ENCODE measurements at regions not wholly inside any gene's neighbourhood (a gene's known extent, or its start where the extent isn't known, plus 50 kb on each side); places are given as distances from the start of the nearest gene placed in this dataset.

DNA sequence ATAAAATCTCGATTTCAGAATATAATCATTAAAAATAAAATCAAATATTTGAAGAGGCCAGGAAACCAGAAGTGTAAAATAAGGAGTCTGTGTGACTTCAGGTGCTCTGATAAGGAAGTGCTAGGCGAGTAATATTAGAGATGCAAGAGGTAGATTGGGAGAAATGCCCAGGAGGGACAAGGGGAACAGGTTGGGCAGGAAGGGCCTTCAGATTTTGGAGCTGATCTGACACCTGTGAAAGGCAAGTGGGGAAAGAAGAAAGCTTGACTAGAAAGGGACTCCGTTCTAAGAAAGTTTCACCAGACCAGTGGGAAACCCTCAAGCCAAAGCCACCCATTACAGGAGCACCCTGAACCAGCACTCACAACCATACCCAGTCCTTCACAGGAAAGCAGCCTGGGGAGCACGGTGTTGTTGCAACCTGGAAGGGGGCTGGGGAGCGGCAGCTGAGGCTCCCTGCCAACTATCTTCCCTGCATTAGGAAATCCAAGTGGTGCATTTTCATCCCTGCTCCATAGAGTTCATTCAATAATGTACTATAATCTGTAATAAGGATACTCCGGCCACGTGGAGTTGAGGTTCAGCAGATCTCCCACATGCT is 57.5 kb upstream of the GREB1L start:
- no peak for TF ChIP-seq EZH2 (IDR thresholded peaks at IDR 0.05; ENCODE audit: borderline replicate concordance, insufficient read depth, low read depth, low read length, poor library complexity, severe bottlenecking)
- TF ChIP-seq, protein P1, sequence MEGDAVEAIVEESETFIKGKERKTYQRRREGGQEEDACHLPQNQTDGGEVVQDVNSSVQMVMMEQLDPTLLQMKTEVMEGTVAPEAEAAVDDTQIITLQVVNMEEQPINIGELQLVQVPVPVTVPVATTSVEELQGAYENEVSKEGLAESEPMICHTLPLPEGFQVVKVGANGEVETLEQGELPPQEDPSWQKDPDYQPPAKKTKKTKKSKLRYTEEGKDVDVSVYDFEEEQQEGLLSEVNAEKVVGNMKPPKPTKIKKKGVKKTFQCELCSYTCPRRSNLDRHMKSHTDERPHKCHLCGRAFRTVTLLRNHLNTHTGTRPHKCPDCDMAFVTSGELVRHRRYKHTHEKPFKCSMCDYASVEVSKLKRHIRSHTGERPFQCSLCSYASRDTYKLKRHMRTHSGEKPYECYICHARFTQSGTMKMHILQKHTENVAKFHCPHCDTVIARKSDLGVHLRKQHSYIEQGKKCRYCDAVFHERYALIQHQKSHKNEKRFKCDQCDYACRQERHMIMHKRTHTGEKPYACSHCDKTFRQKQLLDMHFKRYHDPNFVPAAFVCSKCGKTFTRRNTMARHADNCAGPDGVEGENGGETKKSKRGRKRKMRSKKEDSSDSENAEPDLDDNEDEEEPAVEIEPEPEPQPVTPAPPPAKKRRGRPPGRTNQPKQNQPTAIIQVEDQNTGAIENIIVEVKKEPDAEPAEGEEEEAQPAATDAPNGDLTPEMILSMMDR (IDR thresholded peaks at IDR 0.05), result no peak
- no peaks in the 10 kb centered on the region for H3K4me1 Mint-ChIP-seq
- no peaks in the 10 kb centered on the region for H3K4me1 ChIP-seq (ENCODE audit: control insufficient read depth in 2 of 2, insufficient read depth in 2 of 2, low read length in 2 of 2)
- H3K9me3 ChIP-seq (ENCODE audit: control extremely low read depth in 1 of 3, control insufficient read depth in 2 of 3, insufficient read depth in 1 of 3, low read length in 2 of 3), result no peaks in the 10 kb centered on the region
- ChIA-PET CTCF (interaction anchor here (4.5 kb wide), 1 partner anchor 11 kb away, joined by 28 read pairs; no protein-coding TSS in a partner anchor), POLR2A (no interaction called here)
- intact Hi-C loops (cut with micrococcal nuclease), result no loop called here
- no peaks in the 10 kb centered on the region for H3K79me2 ChIP-seq (ENCODE audit: control insufficient read depth, insufficient read depth, low read length)
- no peaks in the 10 kb centered on the region for H3K9me3 Mint-ChIP-seq (ENCODE audit: insufficient read depth)
- no peak overlapping the region for H3K27ac Mint-ChIP-seq
- H2AFZ ChIP-seq (ENCODE audit: insufficient read depth, low read depth, low read length, poor library complexity, severe bottlenecking), result no peak overlapping the region
- no peaks in the 10 kb centered on the region for H3K27me3 ChIP-seq (replicated peaks in 1 of 4; ENCODE audit: control extremely low read depth in 1 of 4, control insufficient read depth in 3 of 4, insufficient read depth in 4 of 4, low read length in 3 of 4)
- H3K9ac ChIP-seq (ENCODE audit: low read length), result no peak overlapping the region
- DNase-seq, result no peak
- ATAC-seq (ENCODE audit: low read depth), result no peak
- H3K36me3 ChIP-seq (replicated peaks in 1 of 2; ENCODE audit: control extremely low read depth in 1 of 2, control insufficient read depth in 1 of 2, extremely low read depth in 1 of 2, insufficient read depth in 2 of 2, low read length in 1 of 2), result no peaks in the 10 kb centered on the region
- no peak overlapping the region for H3K4me3 Mint-ChIP-seq
- WGBS (ENCODE audit: insufficient coverage), result 77% methylated on average over 3 of the region's 7 CpGs
- no peak overlapping the region for H3K27ac ChIP-seq (ENCODE audit: low read length in 2 of 2)
- H4K20me1 ChIP-seq (ENCODE audit: control insufficient read depth, insufficient read depth, low read length, poor library complexity, severe bottlenecking), result no peaks in the 10 kb centered on the region
- H3K27me3 Mint-ChIP-seq, result no peaks in the 10 kb centered on the region
- H3K4me3 ChIP-seq (ENCODE audit: control extremely low read depth in 1 of 5, extremely low read depth in 1 of 5, insufficient read depth in 1 of 5, low read depth in 2 of 5, low read length in 4 of 5), result no peak overlapping the region
- no peak overlapping the region for H3K4me2 ChIP-seq (replicated peaks; ENCODE audit: low read depth, low read length, poor library complexity, severe bottlenecking)

DNA sequence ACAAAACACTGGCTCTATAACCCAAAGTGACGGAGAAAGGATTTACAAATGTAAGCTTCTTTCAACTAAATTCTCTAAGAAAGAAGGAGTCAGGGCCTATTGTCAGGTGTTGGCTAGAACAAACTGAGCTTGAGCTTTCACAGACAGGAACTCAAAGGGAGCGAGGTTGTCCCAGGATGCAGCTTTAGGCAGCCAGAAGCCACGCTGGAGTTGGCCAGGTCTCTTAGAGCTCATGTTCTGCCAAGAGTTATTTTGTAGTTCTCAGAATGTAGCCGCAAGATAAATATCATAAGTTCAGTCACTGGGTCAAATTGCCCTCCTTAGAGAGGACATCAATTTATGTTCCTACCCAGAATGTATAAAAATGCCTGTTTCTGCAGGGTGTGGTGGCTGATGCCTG is 54.1 kb upstream of the GREB1L start:
- no peak overlapping the region for H3K27ac Mint-ChIP-seq

More for the DNA sequence above, 54.1 kb upstream of the GREB1L start:
- no peaks in the 10 kb centered on the region for H3K27me3 ChIP-seq (replicated peaks in 1 of 4; ENCODE audit: control extremely low read depth in 1 of 4, control insufficient read depth in 3 of 4, insufficient read depth in 4 of 4, low read length in 3 of 4)
- ChIA-PET CTCF (interaction anchor here (1.6 to 2.6 kb wide), 3 partner anchors 9 to 768 kb away, joined by 3 to 10 read pairs (median 5); no protein-coding TSS in a partner anchor), POLR2A (no interaction called here)
- H3K4me1 ChIP-seq (ENCODE audit: control insufficient read depth in 2 of 2, insufficient read depth in 2 of 2, low read length in 2 of 2), result no peaks in the 10 kb centered on the region
- H3K4me3 ChIP-seq (ENCODE audit: control extremely low read depth in 1 of 5, extremely low read depth in 1 of 5, insufficient read depth in 1 of 5, low read depth in 2 of 5, low read length in 4 of 5), result no peak overlapping the region
- no peaks in the 10 kb centered on the region for H3K79me2 ChIP-seq (ENCODE audit: control insufficient read depth, insufficient read depth, low read length)
- TF ChIP-seq EZH2 (IDR thresholded peaks at IDR 0.05; ENCODE audit: borderline replicate concordance, insufficient read depth, low read depth, low read length, poor library complexity, severe bottlenecking), result no peak
- TF ChIP-seq, protein P1 (IDR thresholded peaks at IDR 0.05), result no peak
- H3K9me3 ChIP-seq (ENCODE audit: control extremely low read depth in 1 of 3, control insufficient read depth in 2 of 3, insufficient read depth in 1 of 3, low read length in 2 of 3), result no peaks in the 10 kb centered on the region
- no peak overlapping the region for H3K9ac ChIP-seq (ENCODE audit: low read length)
- Mint-ChIP-seq H3K27me3 (peaks cover 6% of the 10 kb centered on the region), H3K4me3 (no peak overlapping the region), H3K9me3 (ENCODE audit: insufficient read depth) (no peaks in the 10 kb centered on the region), H3K4me1 (no peaks in the 10 kb centered on the region)
- ATAC-seq (ENCODE audit: low read depth) (no peak), DNase-seq (no peak)
- H3K27ac ChIP-seq (ENCODE audit: low read length in 2 of 2), result no peak overlapping the region
- WGBS (ENCODE audit: insufficient coverage), result 51% methylated on average over 2 of the region's 4 CpGs
- intact Hi-C loops (cut with micrococcal nuclease), result no loop called here
- H3K36me3 ChIP-seq (replicated peaks in 1 of 2; ENCODE audit: control extremely low read depth in 1 of 2, control insufficient read depth in 1 of 2, extremely low read depth in 1 of 2, insufficient read depth in 2 of 2, low read length in 1 of 2), result no peaks in the 10 kb centered on the region
- no peaks in the 10 kb centered on the region for H4K20me1 ChIP-seq (ENCODE audit: control insufficient read depth, insufficient read depth, low read length, poor library complexity, severe bottlenecking)
- no peak overlapping the region for H3K4me2 ChIP-seq (replicated peaks; ENCODE audit: low read depth, low read length, poor library complexity, severe bottlenecking)
- no peak overlapping the region for H2AFZ ChIP-seq (ENCODE audit: insufficient read depth, low read depth, low read length, poor library complexity, severe bottlenecking)

Measured in B cell (primary cell).